Astrocyte of the spinal cord (primary cell): ENCODE measurements at regions not wholly inside any gene's neighbourhood (a gene's known extent, or its start where the extent isn't known, plus 50 kb on each side); places are given as distances from the start of the nearest gene placed in this dataset.

Experiments
- DNase-seq: peaks from one replicate; pipeline ENCODE4 v3.0.0; 2011; ENCODE audit warnings: low read depth, low spot score
- H3K4me3 ChIP-seq: 2 replicates; pipeline ENCODE4 v1.5.1; 2011; ENCODE audit warnings: low read depth, mild to moderate bottlenecking, low read length, moderate library complexity
- in situ Hi-C: cut with HindIII; loops from 2 replicates; pipeline ENCODE4 v1.10.0; 2017; ENCODE audit warnings: low sequenced_read_pairs
- TF ChIP-seq, protein P1 (sequence below): IDR thresholded peaks from 2 replicates; pipeline ENCODE4 v1.5.1; 2012; ENCODE audit warnings: low read depth, mild to moderate bottlenecking, low read length, inconsistent platforms

DNA sequence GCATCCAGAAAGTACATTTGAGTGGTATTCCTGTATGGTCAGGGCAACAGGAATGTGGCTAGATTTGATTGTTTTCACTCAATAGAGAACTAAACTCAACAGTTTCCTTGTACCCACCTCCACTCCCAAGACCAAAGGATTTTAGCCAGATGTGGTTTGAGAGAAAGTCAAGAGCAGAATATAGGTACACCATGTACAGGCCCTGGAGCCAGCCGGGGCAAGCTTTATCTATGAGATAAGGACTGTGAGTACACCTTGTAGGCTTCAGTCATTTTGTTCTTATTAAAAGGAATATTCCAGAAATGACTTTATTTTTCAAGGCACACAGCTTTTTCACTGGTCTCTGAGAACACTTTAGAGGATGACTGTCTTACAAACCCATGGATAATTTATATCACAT, 192.4 kb upstream of the JUN start:
- in situ Hi-C loops, result no loop called here
- DNase-seq, result no peak
- TF ChIP-seq, protein P1, sequence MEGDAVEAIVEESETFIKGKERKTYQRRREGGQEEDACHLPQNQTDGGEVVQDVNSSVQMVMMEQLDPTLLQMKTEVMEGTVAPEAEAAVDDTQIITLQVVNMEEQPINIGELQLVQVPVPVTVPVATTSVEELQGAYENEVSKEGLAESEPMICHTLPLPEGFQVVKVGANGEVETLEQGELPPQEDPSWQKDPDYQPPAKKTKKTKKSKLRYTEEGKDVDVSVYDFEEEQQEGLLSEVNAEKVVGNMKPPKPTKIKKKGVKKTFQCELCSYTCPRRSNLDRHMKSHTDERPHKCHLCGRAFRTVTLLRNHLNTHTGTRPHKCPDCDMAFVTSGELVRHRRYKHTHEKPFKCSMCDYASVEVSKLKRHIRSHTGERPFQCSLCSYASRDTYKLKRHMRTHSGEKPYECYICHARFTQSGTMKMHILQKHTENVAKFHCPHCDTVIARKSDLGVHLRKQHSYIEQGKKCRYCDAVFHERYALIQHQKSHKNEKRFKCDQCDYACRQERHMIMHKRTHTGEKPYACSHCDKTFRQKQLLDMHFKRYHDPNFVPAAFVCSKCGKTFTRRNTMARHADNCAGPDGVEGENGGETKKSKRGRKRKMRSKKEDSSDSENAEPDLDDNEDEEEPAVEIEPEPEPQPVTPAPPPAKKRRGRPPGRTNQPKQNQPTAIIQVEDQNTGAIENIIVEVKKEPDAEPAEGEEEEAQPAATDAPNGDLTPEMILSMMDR, result no peak
- no peak overlapping the region for H3K4me3 ChIP-seq

DNA sequence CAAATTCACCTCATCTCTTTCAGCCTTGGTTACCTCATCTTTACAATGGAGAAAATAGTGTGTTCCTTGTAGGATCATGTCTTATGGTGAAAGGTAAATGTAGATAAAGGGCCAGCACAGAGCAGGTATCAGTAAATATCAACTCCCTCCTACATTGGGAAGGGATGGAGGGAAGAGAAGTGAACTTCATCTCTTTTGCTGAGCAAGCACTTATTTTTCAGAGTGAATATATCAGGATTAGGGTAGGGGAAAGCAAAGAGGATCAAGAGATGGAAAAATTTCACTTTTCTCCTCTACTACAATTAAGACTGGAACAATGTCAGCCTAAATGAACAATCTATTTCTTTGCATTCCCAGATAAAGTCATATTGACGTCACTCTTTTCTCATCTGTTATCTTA, 193.8 kb upstream of the JUN start:
- H3K4me3 ChIP-seq, result no peak overlapping the region
- DNase-seq, result no peak
- TF ChIP-seq, protein P1, result no peak
- in situ Hi-C loops, result no loop called here

DNA sequence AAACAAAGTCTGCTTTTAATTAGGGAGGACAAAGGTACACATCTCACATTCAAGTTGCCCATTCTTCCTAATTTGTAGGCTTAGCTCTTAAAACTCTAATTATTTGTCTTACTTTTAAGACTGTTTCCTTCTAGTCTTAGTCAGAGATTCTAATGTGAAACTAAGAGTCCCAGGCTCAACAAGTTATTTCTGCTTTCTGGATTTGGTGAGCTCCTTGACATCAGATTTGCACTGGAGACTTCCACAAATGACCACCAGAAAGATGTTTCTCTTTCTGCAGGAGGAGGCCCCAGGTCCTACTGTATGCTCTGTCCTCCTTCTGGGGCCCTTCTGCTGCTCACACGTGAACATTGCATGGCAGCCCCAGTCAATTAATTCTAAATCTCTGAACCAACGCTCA, 194.2 kb upstream of the JUN start:
- H3K4me3 ChIP-seq, result no peak overlapping the region
- no peak for DNase-seq
- in situ Hi-C loops, result no loop called here
- TF ChIP-seq, protein P1, result no peak

DNA sequence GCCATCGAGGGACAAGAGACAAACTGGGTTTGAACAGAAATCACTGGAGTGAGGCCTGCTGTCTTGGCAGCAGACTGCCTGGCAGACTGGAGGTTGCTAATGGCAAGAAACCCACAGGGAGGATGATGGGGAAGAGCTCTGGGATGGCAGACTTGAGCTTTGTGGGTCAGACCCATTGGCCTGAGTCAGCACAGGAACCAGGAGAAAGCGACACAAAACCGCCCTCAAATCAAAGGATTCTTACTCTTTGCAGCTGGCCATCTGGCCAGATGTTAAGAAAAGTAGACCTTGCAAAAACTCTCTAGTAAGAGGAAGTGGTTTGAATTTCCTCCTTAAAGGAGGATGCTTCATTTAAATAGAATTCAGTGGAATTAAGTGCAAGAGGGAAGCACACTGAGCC, 195.2 kb upstream of the JUN start:
- no peak for DNase-seq
- in situ Hi-C loops, result no loop called here
- TF ChIP-seq, protein P1, result no peak
- H3K4me3 ChIP-seq, result no peak overlapping the region

DNA sequence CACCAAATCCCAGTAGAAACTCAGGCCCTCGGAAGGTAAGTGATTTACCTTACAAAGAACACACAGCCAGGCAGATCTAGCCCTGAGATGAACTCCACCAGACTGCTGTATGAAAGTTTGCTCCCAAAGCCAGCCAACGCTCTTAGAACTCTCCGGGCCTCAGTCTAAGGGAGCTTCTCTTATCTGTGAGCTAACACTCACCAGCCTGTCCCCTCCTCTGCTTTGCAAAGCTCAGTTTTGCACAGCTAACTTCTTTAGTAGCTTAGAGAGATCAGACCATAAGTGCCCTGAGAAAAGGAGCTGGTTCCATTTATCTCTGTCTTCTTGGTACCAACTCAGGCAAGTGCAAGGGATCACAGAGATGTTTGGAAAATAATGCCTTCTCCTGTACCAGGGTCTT, 195.8 kb upstream of the JUN start:
- no peak for DNase-seq
- TF ChIP-seq, protein P1, result no peak
- in situ Hi-C loops, result no loop called here
- no peak overlapping the region for H3K4me3 ChIP-seq

DNA sequence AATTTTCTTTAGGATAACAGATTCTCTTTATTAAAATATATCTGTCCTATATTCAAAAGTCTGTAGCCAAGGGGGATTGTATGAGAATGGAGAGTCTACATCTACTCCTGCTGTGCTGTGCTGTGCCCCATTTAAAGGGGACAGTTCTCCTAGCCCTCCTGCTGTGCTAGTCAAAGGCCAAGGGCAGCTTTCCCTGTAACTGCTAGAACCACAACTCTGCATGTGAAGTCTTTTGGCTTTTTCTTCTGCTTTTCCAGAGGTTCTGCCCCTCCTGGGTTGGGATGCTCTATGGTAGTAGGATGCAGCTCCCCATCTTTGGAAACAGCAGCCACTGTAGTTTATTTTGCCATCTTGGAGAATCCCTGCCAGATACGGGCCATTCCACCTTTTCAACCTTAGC, 197.5 kb upstream of the JUN start:
- no peak overlapping the region for H3K4me3 ChIP-seq
- in situ Hi-C loops, result no loop called here
- DNase-seq, result no peak

More for the DNA sequence above, 197.5 kb upstream of the JUN start:
- TF ChIP-seq, protein P1, result no peak
